Hematopoietic multipotent progenitor cell (in vitro differentiated cells): ENCODE measurements at regions not wholly inside any gene's neighbourhood (a gene's known extent, or its start where the extent isn't known, plus 50 kb on each side); places are given as distances from the start of the nearest gene placed in this dataset.
"Not testable (repeated sequence)": the region's sequence is repeated elsewhere in the genome, so short reads cannot be mapped to it uniquely, and the experiment has no call there.

Experiments
- DNase-seq, 3 donors: peaks; one replicate each; pipeline ENCODE4 v3.0.0-alpha.2; 2011 to 2015; ENCODE audit warnings: low read depth in 2 of 3, low spot score in 2 of 3

DNA sequence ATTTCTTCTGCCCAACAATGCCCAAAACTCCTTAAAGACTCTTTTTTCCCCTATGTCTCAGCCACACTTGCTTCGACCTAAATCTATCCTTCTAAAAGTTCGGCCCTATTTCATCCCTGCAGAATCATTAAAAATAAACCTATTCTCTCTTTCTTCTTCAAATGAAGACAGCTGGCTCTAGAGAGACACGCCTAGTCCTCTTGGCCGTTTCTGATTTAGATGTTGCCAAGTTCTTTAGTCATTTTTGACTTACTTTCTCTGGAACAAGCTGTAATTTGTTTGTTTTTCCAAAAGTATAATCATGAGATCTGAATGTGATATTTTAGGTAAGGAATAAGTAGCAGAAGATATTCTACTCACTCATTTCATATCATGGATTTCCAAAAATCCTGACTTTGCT lies 211.6 kb downstream of the CENPC start:
- DNase-seq = no peak

GRCh38 chr4:67332627-67333026 lies 212.7 kb downstream of the CENPC start:
- DNase-seq = peak in 1 of 3 donors; percentile 15

GRCh38 chr4:67328393-67328792 lies 216.9 kb downstream of the CENPC start:
- DNase-seq = no peak

GRCh38 chr4:67328018-67328278 lies 217.4 kb downstream of the CENPC start:
- DNase-seq = no peak

DNA sequence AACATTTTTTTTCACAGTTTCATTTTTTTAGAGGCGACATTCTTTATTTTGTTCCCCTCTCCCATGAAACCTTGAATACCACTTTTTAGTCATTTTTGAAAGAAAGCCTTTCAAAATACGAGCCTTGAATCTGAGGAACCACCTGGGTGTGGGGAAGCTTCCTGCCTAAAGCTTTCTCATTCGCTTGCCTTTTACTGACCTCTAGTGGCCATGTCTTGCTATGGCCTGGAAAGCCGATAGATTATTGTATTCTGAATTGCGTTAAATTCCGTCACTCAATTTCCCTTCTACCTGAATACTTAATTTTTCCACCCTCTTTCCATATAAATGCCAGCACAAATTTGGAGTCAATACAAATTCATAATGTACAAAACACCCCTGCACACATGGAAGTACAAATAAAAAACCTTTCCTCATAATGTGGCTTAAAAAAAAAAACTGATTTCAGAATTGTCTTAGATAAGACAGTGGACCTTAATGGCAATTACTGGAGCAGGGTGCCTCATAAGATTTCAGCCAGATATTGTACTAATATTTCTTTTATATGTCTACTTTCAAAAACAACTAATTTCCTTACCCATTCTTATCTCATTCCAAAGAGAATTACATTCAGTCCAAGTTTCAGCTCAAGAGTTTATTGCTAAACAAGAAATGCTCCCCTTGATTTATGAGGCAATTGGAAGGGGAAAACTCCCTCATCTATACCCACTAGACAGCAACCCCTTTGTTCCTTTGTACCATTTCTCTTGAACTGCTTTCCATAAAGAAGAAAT lies 217.9 kb downstream of the CENPC start:
- DNase-seq = peak; percentile 2 to 89 (median 55)

DNA sequence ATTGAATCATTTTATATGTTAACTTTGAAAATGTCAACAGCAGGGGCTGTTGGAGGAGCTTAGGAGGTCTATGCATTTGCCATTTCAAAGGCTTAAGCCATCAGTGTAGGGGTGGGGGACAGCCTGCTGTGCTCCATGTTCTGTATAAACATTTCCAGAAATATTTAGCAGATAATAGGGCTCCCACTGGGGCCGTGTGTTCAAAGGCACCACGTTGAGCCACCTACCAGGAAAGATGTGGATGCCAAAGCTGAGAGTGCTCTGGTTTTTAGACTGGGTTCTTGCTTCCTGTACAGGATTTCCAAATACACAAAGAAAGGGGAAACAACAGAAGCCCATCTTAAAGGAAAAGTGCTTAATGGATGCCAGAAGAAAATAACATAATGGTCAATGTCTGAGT lies 219.5 kb downstream of the CENPC start:
- no peak for DNase-seq

GRCh38 chr4:67320645-67321044 lies 224.7 kb downstream of the CENPC start:
- DNase-seq = no peak

DNA sequence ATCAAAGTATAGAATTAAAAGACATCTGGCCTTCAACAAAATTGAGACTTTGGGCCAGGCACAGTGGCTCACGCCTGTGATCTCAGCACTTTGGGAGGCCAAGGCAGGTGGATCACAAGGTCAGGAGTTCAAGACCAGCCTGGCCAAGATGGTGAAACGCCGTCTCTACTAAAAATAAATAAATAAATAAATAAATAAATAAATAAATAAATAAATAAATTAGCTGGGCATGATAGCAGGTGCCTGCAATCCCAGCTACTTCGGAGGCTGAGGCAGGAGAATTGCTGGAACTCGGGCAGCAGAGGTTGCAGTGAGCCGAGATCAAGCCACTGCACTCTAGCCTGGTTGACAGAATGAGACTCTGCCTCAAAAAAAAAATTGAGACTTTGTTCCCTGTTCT lies 225.7 kb downstream of the CENPC start:
- not testable (repeated sequence) for DNase-seq

DNA sequence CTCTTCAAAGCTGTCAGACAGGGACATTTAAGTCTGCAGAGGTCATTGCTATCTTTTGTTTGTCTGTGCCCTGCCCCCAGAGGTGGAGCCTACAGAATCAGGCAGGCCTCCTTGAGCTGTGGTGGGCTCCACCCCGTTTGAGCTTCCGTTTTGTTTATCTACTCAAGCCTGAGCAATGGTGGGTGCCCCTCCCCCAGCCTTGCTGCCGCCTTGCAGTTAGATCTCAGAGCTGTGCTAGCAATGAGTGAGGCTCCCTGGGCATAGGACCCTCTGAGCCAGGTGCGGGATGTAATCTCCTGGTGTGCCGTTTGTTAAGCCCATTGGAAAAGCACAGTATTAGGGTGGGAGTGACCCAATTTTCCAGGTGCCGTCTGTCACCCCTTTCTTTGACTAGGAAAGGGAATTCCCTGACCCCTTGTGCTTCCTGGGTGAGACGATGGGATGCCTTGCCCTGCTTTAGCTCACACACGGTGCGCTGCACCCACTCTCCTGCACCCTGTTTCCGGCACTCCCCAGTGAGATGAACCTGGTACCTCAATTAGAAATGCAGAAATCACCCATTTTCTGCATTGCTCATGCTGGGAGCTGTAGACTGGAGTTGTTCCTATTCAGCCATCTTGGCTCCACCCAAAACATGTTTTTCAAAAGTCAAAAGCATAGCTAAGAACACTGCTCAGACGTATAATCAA lies 244.7 kb downstream of the CENPC start:
- peak in 2 of 3 donors; percentile 3 to 5 for DNase-seq

GRCh38 chr4:67292636-67293035 lies 252.7 kb downstream of the CENPC start:
- DNase-seq = no peak

DNA sequence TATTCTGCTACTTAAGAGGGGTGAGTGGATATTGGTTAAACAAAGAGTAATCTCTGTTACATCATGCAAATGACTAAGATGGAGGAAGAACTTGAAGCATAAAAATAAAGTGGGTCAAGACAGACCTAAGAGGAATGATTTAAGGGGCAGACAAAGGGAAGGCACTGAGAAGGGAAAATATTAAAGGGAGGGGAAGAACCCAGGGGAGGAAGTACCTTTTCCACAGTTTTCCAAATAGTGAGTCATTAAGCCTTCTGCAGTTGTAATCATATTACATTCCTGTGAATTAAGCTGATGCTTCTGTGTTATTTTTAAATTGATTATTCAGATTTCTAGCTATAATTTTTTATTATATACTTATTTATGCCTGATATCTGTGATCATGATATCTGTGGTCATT lies 253.3 kb downstream of the CENPC start:
- DNase-seq = no peak

DNA sequence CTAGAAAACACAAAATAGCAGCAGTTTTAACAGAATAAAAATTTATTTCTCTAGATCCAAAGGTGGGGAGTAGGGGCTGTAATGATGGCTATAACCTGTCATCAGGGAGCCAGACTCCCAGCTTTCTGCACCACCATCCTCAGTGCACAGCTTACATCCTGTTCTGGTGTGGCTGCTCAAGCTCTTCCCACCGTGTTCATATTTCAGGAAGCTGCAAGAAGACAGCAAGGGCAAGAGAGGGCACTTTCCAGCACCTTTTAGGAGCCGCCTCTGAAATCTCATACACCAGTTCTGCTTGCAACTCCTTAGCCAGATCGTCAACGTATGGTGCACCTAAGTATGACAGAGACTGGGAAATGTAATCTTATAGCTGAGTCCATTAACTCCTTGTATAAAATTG lies 253.7 kb downstream of the CENPC start:
- no peak for DNase-seq

DNA sequence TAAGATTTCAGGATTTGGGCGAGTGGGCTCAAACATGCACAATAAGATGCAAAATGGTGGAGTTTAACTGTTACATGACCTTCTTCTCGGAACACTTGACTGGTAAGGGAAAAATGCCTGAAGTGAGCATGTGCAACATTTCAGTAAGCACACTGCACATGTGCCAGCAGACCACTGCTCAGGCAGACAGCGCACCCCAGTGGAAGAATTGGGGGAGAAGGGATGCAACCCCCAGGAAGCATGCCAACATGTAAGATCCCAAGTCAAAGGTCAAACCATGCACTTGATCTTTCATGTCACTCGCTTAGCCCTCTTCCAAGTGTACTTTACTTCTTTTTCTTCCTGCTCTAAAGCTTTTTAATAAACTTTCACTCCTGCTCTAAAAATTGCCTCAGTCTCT lies 256.3 kb downstream of the CENPC start:
- DNase-seq = peak in 2 of 3 donors; percentile 35 to 70

GRCh38 chr4:67286724-67287123 lies 258.6 kb downstream of the CENPC start:
- no peak for DNase-seq

- DNase-seq = no peak
Measured at GRCh38 chr4:67282749-67283148, 262.6 kb downstream of the CENPC start.

- no peak for DNase-seq
Measured at GRCh38 chr4:67275179-67275750, 270.0 kb downstream of the CENPC start.

GRCh38 chr4:67274671-67275070 lies 270.6 kb downstream of the CENPC start:
- not testable (repeated sequence) for DNase-seq

GRCh38 chr4:67273666-67274065 lies 271.6 kb downstream of the CENPC start:
- DNase-seq = no peak

GRCh38 chr4:67261971-67262370 lies 283.3 kb downstream of the CENPC start:
- no peak for DNase-seq

GRCh38 chr4:67256388-67257043 lies 288.8 kb downstream of the CENPC start:
- no peak for DNase-seq

DNA sequence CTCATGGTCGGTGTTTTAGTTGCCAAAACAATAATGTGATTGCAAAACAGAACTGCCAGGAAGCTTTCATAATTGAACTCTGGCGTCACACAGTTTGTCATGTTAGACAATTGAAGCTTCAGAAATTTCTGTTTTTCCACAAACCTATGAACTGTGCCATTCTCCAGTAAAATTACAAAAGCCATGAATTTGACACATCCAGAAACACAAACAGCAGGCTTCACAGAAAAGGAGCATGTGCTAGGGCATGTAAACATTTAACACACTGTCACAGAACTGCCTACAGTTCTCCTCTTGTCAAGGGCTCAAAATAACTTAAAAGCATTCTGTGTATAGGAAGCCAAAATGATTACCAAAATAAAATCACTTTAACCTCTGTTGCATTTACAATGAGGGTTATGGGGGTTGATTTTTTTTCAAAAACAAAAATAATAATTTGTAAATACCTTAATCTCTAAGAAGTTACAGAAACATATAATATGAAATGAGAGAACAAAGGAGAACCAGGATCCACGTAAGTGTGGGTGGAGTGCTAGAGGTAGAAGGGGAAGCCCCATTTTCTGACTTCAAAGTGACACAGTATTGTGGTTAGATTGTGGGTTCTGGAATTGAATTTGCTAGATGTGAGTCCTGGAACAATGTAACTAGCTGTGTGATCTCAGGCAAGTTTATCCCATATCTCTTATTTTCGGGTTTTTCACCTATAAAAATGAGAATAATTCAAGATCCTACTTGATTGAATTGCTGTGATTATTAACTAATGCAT lies 295.0 kb downstream of the CENPC start:
- no peak for DNase-seq
